NCI-H82 treated with DMSO at 0.1 percent for 48 hours (cell line): ENCODE measurements at regions not wholly inside any gene's neighbourhood (a gene's known extent, or its start where the extent isn't known, plus 50 kb on each side); places are given as distances from the start of the nearest gene placed in this dataset.
"Not testable (repeated sequence)": the region's sequence is repeated elsewhere in the genome, so short reads cannot be mapped to it uniquely, and the experiment has no call there.

ENCODE experiments used
- DNase-seq: peaks from one replicate; lab custom pipeline; 2025; ENCODE audit not compliant: unreplicated experiment; lab: John Stamatoyannopoulos, UW

GRCh38 chr9:29282121-29282520 lies 1708.8 kb upstream of the C9orf72 start:
- no peak for DNase-seq

- DNase-seq, result no peak
Observed at GRCh38 chr9:29285818-29286217, 1712.5 kb upstream of the C9orf72 start.

GRCh38 chr9:29289365-29289764 lies 1716.1 kb upstream of the C9orf72 start:
- no peak for DNase-seq

GRCh38 chr9:29290516-29290915 lies 1717.2 kb upstream of the C9orf72 start:
- DNase-seq, result no peak

GRCh38 chr9:29297592-29297991 lies 1724.3 kb upstream of the C9orf72 start:
- no peak for DNase-seq

GRCh38 chr9:29311221-29311620 lies 1737.9 kb upstream of the C9orf72 start:
- no peak for DNase-seq

GRCh38 chr9:29312327-29312726 lies 1739.0 kb upstream of the C9orf72 start:
- no peak for DNase-seq

GRCh38 chr9:29319736-29320513 lies 1746.6 kb upstream of the C9orf72 start:
- DNase-seq, result no peak

GRCh38 chr9:29322240-29322639 lies 1749.0 kb upstream of the C9orf72 start:
- DNase-seq, result no peak

GRCh38 chr9:29325894-29326293 lies 1752.6 kb upstream of the C9orf72 start:
- DNase-seq, result no peak

- DNase-seq, result no peak
Observed at GRCh38 chr9:29332789-29333188, 1759.5 kb upstream of the C9orf72 start.

- DNase-seq, result no peak
Observed at GRCh38 chr9:29336281-29336680, 1763.0 kb upstream of the C9orf72 start.

GRCh38 chr9:29339387-29339786 lies 1766.1 kb upstream of the C9orf72 start:
- DNase-seq, result no peak

- no peak for DNase-seq
Observed at GRCh38 chr9:29348999-29349398, 1775.7 kb upstream of the C9orf72 start.

GRCh38 chr9:29389421-29389820 lies 1816.1 kb upstream of the C9orf72 start:
- no peak for DNase-seq

GRCh38 chr9:29390859-29391258 lies 1817.6 kb upstream of the C9orf72 start:
- no peak for DNase-seq

- no peak for DNase-seq
Observed at GRCh38 chr9:29393064-29393463, 1819.8 kb upstream of the C9orf72 start.

GRCh38 chr9:29394855-29395254 lies 1821.6 kb upstream of the C9orf72 start:
- no peak for DNase-seq

GRCh38 chr9:29397148-29397547 lies 1823.9 kb upstream of the C9orf72 start:
- no peak for DNase-seq

- DNase-seq, result no peak
Observed at GRCh38 chr9:29416204-29416603, 1842.9 kb upstream of the C9orf72 start.

GRCh38 chr9:29422438-29422837 lies 1849.2 kb upstream of the C9orf72 start:
- DNase-seq, result no peak

- DNase-seq, result no peak
Observed at GRCh38 chr9:29432191-29432590, 1858.9 kb upstream of the C9orf72 start.

GRCh38 chr9:29432656-29433055 lies 1859.4 kb upstream of the C9orf72 start:
- DNase-seq, result not testable (repeated sequence)
